Caco-2 (cell line): ENCODE measurements at regions not wholly inside any gene's neighbourhood (a gene's known extent, or its start where the extent isn't known, plus 50 kb on each side); places are given as distances from the start of the nearest gene placed in this dataset.

ENCODE experiments used
- BruUV-seq: library from RNA; stranded (reverse); fragments of 400-500 nt; replicated peaks from 2 replicates; lab custom pipeline; 2021; lab: Mats Ljungman, UMichigan
- CTCF ChIA-PET: fragments of 300-600 bp; sonication (Branson Sonifier 250); formaldehyde crosslinking; loops from one replicate; lab custom pipeline; 2022; ENCODE audit warnings: antibody characterized with exemption; lab: Charles Lee
- POLR2A ChIA-PET: fragments of 300-600 bp; sonication (Branson Sonifier 250); formaldehyde crosslinking; loops from one replicate; lab custom pipeline; 2022; ENCODE audit warnings: antibody characterized with exemption; lab: Charles Lee
- DNase-seq, 2 experiments: peaks; one replicate each; pipeline versions ENCODE4 v3.0.0 to v3.0.0-alpha.2; 2020 to 2022
- H3K27me3 ChIP-seq: replicated peaks from 2 replicates; pipeline ENCODE4 v1.6.0; 2011; ENCODE audit warnings: low read length; ENCODE audit not compliant: control insufficient read depth, insufficient read depth
- H3K36me3 ChIP-seq: 2 replicates; pipeline ENCODE4 v1.5.1; 2011; ENCODE audit warnings: low read length; ENCODE audit not compliant: control insufficient read depth, insufficient read depth
- H3K4me1 ChIP-seq: fragments of 250-450 bp; sonication (Bioruptor Pico); 2 replicates; pipeline ENCODE4 v1.5.1; 2020; ENCODE audit warnings: mild to moderate bottlenecking
- H3K4me3 ChIP-seq: 2 replicates; pipeline ENCODE4 v1.5.1; 2011; ENCODE audit warnings: low read depth, mild to moderate bottlenecking, control low read depth, low read length
- H3K9me3 ChIP-seq: fragments of 250-450 bp; sonication (Bioruptor Pico); 2 replicates; pipeline ENCODE4 v1.5.1; 2020; ENCODE audit warnings: mild to moderate bottlenecking, moderate library complexity
- H3K27ac Mint-ChIP-seq: one replicate; pipeline ENCODE4 v1.8.0; 2022; ENCODE audit warnings: mixed read lengths; ENCODE audit not compliant: unreplicated experiment
- H3K27me3 Mint-ChIP-seq: one replicate; pipeline ENCODE4 v1.8.0; 2022; ENCODE audit warnings: mixed read lengths; ENCODE audit not compliant: insufficient read depth, unreplicated experiment
- H3K36me3 Mint-ChIP-seq: one replicate; pipeline ENCODE4 v1.8.0; 2022; ENCODE audit warnings: mild to moderate bottlenecking, mixed read lengths; ENCODE audit not compliant: insufficient read depth, unreplicated experiment
- H3K4me1 Mint-ChIP-seq: one replicate; pipeline ENCODE4 v1.8.0; 2022; ENCODE audit warnings: low read depth, mixed read lengths; ENCODE audit not compliant: unreplicated experiment
- H3K4me3 Mint-ChIP-seq: one replicate; pipeline ENCODE4 v1.8.0; 2022; ENCODE audit warnings: mild to moderate bottlenecking, moderate library complexity, mixed read lengths; ENCODE audit not compliant: unreplicated experiment
- H3K9me3 Mint-ChIP-seq: one replicate; pipeline ENCODE4 v1.8.0; 2022; ENCODE audit warnings: mixed read lengths; ENCODE audit not compliant: unreplicated experiment
- intact Hi-C: fragments of 100-400 bp; cut with micrococcal nuclease; formaldehyde crosslinking; loops from one replicate; pipeline ENCODE4 v1.10.0; 2022; ENCODE audit not compliant: unreplicated experiment
- TF ChIP-seq, protein P1 (sequence below), 2 experiments: fragments of 200-600 bp in 1 of 2; IDR thresholded peaks; 1 replicate in 1 of 2; 2 replicates in 1 of 2; pipeline versions ENCODE4 v1.5.1 to v1.8.0; 2011 to 2022; ENCODE audit warnings: antibody characterized with exemption in 1 of 2, control low read depth in 1 of 2, inconsistent platforms in 1 of 2, low read depth in 1 of 2, low read length in 1 of 2, mild to moderate bottlenecking in 1 of 2, moderate library complexity in 1 of 2; ENCODE audit not compliant: insufficient read depth in 1 of 2, severe bottlenecking in 1 of 2, unreplicated experiment in 1 of 2

- H3K27me3 ChIP-seq: no peaks in the 10 kb centered on the region
Measured at GRCh38 chr6:135126034-135126433, 55.1 kb upstream of the MYB start.

GRCh38 chr6:135121434-135121833 is 59.7 kb upstream of the MYB start:
- Mint-ChIP-seq H3K9me3 (no peaks in the 10 kb centered on the region), H3K36me3 (no peaks in the 10 kb centered on the region), H3K27ac (no peak overlapping the region), H3K4me3 (no peak overlapping the region), H3K4me1 (no peaks in the 10 kb centered on the region), H3K27me3 (no peaks in the 10 kb centered on the region)
- ChIA-PET POLR2A (no interaction called here), CTCF (no interaction called here)
- Histone ChIP-seq H3K27me3 (no peaks in the 10 kb centered on the region; the same call in 1 of the 2 replicates), H3K36me3 (no peaks in the 10 kb centered on the region), H3K4me3 (no peak overlapping the region), H3K4me1 (no peaks in the 10 kb centered on the region), H3K9me3 (no peaks in the 10 kb centered on the region)
- intact Hi-C loops: no loop called here
- DNase-seq: no peak
- TF ChIP-seq, protein P1, sequence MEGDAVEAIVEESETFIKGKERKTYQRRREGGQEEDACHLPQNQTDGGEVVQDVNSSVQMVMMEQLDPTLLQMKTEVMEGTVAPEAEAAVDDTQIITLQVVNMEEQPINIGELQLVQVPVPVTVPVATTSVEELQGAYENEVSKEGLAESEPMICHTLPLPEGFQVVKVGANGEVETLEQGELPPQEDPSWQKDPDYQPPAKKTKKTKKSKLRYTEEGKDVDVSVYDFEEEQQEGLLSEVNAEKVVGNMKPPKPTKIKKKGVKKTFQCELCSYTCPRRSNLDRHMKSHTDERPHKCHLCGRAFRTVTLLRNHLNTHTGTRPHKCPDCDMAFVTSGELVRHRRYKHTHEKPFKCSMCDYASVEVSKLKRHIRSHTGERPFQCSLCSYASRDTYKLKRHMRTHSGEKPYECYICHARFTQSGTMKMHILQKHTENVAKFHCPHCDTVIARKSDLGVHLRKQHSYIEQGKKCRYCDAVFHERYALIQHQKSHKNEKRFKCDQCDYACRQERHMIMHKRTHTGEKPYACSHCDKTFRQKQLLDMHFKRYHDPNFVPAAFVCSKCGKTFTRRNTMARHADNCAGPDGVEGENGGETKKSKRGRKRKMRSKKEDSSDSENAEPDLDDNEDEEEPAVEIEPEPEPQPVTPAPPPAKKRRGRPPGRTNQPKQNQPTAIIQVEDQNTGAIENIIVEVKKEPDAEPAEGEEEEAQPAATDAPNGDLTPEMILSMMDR (IDR thresholded peaks at IDR 0.05; ENCODE audit: insufficient read depth in 1 of 2, low read depth in 1 of 2, low read length in 1 of 2, severe bottlenecking in 1 of 2, unreplicated experiment in 1 of 2): no peak
- no TSS peak for BruUV-seq

More at GRCh38 chr6:135126034-135126433, 55.1 kb upstream of the MYB start:
- Histone ChIP-seq H3K9me3 (no peaks in the 10 kb centered on the region), H3K36me3 (no peaks in the 10 kb centered on the region), H3K4me3 (no peak overlapping the region), H3K4me1 (no peaks in the 10 kb centered on the region)
- DNase-seq: no peak
- no peaks in the 10 kb centered on the region for H3K36me3 Mint-ChIP-seq
- no peaks in the 10 kb centered on the region for H3K27me3 Mint-ChIP-seq
- TF ChIP-seq, protein P1 (IDR thresholded peaks at IDR 0.05; ENCODE audit: insufficient read depth in 1 of 2, low read depth in 1 of 2, low read length in 1 of 2, severe bottlenecking in 1 of 2, unreplicated experiment in 1 of 2): no peak
- POLR2A ChIA-PET: no interaction called here
- no TSS peak for BruUV-seq
- H3K4me3 Mint-ChIP-seq: no peak overlapping the region
- no peaks in the 10 kb centered on the region for H3K9me3 Mint-ChIP-seq
- no peaks in the 10 kb centered on the region for H3K4me1 Mint-ChIP-seq
- H3K27ac Mint-ChIP-seq: no peak overlapping the region
- CTCF ChIA-PET: no interaction called here
- intact Hi-C loops: no loop called here

GRCh38 chr6:135118134-135118730 is 62.9 kb upstream of the MYB start:
- Mint-ChIP-seq H3K4me1 (no peaks in the 10 kb centered on the region), H3K27me3 (no peaks in the 10 kb centered on the region), H3K27ac (no peak overlapping the region), H3K9me3 (no peaks in the 10 kb centered on the region), H3K4me3 (no peak overlapping the region), H3K36me3 (no peaks in the 10 kb centered on the region)
- H3K9me3 ChIP-seq: no peaks in the 10 kb centered on the region
- BruUV-seq: no TSS peak
- no peak overlapping the region for H3K4me3 ChIP-seq
- H3K4me1 ChIP-seq: no peaks in the 10 kb centered on the region
- intact Hi-C loops: no loop called here
- ChIA-PET POLR2A (no interaction called here), CTCF (no interaction called here)
- TF ChIP-seq, protein P1 (IDR thresholded peaks at IDR 0.05; ENCODE audit: insufficient read depth in 1 of 2, low read depth in 1 of 2, low read length in 1 of 2, severe bottlenecking in 1 of 2, unreplicated experiment in 1 of 2): no peak
- DNase-seq: no peak
- no peaks in the 10 kb centered on the region; the same call in 1 of the 2 replicates for H3K27me3 ChIP-seq
- no peaks in the 10 kb centered on the region for H3K36me3 ChIP-seq
